Activated T-cell treated with anti-CD3 and anti-CD28 coated beads, Interleukin-2, amount 50 U/mL, for 72 hours (primary cell): ENCODE measurements at regions not wholly inside any gene's neighbourhood (a gene's known extent, or its start where the extent isn't known, plus 50 kb on each side); places are given as distances from the start of the nearest gene placed in this dataset.

Source experiments
- ATAC-seq, 2 donors: fragments of 150-1000 bp; cut with Tn5 transposase; replicated peaks in 1 of 2; 2 replicates each; pipeline ENCODE4 v1.10.0; 2021; ENCODE audit warnings: moderate library complexity in 2 of 2, mild to moderate bottlenecking in 1 of 2
- DNase-seq, 2 donors: peaks; one replicate each; pipeline ENCODE4 v3.0.0; 2021 to 2022; ENCODE audit warnings: mixed read lengths in 1 of 2
- H3K27ac Mint-ChIP-seq: one replicate; pipeline ENCODE4 v1.8.0; 2022; ENCODE audit warnings: mild to moderate bottlenecking, moderate library complexity, mixed read lengths
- H3K27me3 Mint-ChIP-seq: one replicate; pipeline ENCODE4 v1.8.0; 2022; ENCODE audit warnings: low read depth, mixed read lengths
- H3K36me3 Mint-ChIP-seq, 2 donors: one replicate each; pipeline ENCODE4 v1.8.0; 2022; ENCODE audit warnings: mixed read lengths in 2 of 2, mild to moderate bottlenecking in 1 of 2; ENCODE audit not compliant: insufficient read depth in 2 of 2
- H3K4me1 Mint-ChIP-seq: one replicate; pipeline ENCODE4 v1.8.0; 2022; ENCODE audit warnings: low read depth, mixed read lengths
- H3K4me3 Mint-ChIP-seq, 2 donors: one replicate each; pipeline ENCODE4 v1.8.0; 2022; ENCODE audit warnings: mild to moderate bottlenecking in 2 of 2, mixed read lengths in 2 of 2, moderate library complexity in 2 of 2
- H3K9me3 Mint-ChIP-seq, 2 donors: one replicate each; pipeline ENCODE4 v1.8.0; 2022; ENCODE audit warnings: mixed read lengths in 2 of 2

DNA sequence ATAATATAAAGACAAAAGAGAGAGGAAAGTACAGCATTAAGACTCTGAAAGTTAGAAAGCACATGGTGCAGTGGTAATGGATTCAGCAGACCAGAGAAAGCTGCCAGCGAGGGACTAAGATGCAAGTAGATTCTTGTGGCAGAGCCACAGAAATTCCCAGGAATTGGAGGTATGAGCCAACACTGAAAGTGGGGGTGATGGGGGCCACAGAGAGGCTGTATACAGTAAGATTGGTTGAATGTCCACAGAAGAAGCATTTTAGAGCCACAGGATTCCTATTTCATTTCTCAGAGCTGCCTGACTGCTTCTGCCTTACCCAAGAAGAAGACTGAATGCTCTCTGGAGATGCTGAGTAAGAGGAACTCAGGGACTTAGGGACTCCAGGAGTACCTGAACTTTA is 295.0 kb downstream of the LMO7 start:
- DNase-seq (no peak), ATAC-seq (no peak)
- Mint-ChIP-seq H3K27ac (no peak overlapping the region), H3K9me3 (no peaks in the 10 kb centered on the region), H3K4me1 (no peaks in the 10 kb centered on the region), H3K27me3 (peaks cover 12% of the 10 kb centered on the region), H3K4me3 (no peak overlapping the region), H3K36me3 (no peaks in the 10 kb centered on the region)

DNA sequence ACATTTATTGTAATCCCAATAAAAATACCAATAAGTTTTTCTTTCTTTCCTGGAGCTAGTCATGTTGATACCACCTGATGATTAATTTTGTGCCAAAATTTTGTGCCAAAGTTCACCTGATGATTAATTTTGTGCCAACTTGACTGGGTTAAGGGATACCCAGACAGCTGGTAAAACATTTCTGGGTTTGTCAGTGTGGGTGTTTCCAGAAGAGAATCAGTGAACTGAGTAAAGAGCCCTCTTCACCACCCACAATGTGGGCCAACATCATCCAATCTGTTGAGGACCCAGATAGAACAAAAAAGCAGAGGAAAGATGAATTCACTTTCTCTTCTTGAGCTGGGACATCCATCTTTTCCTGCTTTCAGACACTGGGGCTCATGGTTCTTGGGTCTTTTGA is 292.9 kb downstream of the LMO7 start:
- ATAC-seq = peak in 1 of 2 donors; percentile 51

GRCh38 chr13:75927183-75927669 is 291.1 kb downstream of the LMO7 start:
- Mint-ChIP-seq H3K9me3 (no peaks in the 10 kb centered on the region), H3K4me3 (no peak overlapping the region), H3K27me3 (peaks cover 12% of the 10 kb centered on the region), H3K4me1 (no peaks in the 10 kb centered on the region), H3K27ac (no peak overlapping the region), H3K36me3 (no peaks in the 10 kb centered on the region)
- DNase-seq = no peak
- no peak for ATAC-seq

More for the DNA sequence above, 292.9 kb downstream of the LMO7 start:
- Mint-ChIP-seq H3K36me3 (no peaks in the 10 kb centered on the region), H3K4me1 (no peaks in the 10 kb centered on the region), H3K27me3 (peaks cover 12% of the 10 kb centered on the region), H3K4me3 (no peak overlapping the region), H3K27ac (no peak overlapping the region), H3K9me3 (no peaks in the 10 kb centered on the region)
- no peak for DNase-seq

DNA sequence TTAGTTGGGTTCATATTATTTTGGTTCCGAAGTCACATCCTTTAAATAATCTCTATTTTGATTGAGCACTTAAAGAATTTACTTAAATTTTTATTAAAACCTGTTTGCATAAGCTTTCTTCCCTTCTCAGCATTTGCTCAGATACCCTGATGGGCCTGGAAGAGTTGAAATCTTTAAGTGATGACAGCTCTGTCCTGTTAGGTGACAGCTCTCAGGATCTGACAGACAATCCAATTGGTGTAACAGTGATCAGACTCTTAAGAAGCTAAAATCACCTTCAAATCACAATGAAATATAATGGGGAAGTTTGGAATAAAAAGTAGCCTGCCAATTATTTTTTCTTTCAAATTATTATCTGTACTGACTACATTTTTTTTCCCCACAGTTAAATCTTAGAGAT is 284.4 kb downstream of the LMO7 start:
- no peaks in the 10 kb centered on the region for H3K4me1 Mint-ChIP-seq
- no peak overlapping the region for H3K4me3 Mint-ChIP-seq
- H3K27ac Mint-ChIP-seq = no peak overlapping the region
- ATAC-seq (no peak), DNase-seq (no peak)
- H3K27me3 Mint-ChIP-seq = no peaks in the 10 kb centered on the region
- no peaks in the 10 kb centered on the region for H3K36me3 Mint-ChIP-seq
- H3K9me3 Mint-ChIP-seq = peaks cover 0 to 3% of the 10 kb centered on the region in 2 donors

DNA sequence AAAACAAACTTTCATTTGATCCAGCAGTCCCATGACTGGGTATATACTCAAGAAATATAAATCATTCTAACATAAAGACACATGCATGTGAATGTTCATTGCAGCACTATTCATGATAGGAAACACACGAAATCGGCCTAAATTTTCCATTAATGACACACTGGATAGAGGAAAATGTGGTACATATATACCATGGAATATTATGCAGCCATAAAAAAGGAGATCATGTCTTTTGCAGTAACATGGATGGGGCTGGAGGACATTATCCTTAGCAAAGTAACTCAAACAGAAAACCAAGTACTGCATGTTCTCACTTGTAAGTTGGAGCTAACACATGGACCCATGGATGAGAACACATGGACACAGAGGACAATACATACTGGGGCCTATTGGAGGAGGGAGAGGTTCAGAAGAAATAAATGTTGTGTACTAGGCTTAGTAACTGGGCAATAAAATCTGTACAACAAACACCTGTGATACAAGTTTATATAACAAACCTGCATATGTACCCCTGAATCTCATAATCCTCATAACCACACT is 283.6 kb downstream of the LMO7 start:
- Mint-ChIP-seq H3K9me3 (peaks cover 0 to 3% of the 10 kb centered on the region in 2 donors), H3K27me3 (no peaks in the 10 kb centered on the region), H3K27ac (no peak overlapping the region), H3K36me3 (no peaks in the 10 kb centered on the region), H3K4me3 (no peak overlapping the region), H3K4me1 (no peaks in the 10 kb centered on the region)
- ATAC-seq = no peak
- no peak for DNase-seq

DNA sequence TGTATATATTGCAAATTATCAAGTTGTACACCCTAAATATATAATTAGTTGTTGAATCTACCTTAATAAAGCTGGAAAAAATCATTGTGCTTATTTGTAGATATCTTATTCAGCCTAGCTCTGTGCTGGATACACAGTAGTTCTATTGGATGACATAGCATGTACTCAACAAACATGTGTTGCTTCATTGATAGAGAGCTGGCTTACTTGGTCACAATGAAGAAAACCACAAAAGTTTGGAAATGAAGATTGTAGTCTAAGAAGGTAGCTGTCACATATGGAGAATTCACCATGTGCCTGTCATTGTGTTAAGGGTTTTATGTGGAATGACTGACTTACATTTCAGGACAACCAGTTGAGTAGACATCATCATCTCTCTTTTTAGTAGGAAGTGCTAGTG is 278.9 kb downstream of the LMO7 start:
- H3K36me3 Mint-ChIP-seq = no peaks in the 10 kb centered on the region
- peaks cover 0 to 3% of the 10 kb centered on the region in 2 donors for H3K9me3 Mint-ChIP-seq
- ATAC-seq (no peak), DNase-seq (no peak)
- H3K27me3 Mint-ChIP-seq = no peaks in the 10 kb centered on the region
- no peak overlapping the region for H3K27ac Mint-ChIP-seq
- H3K4me1 Mint-ChIP-seq = no peaks in the 10 kb centered on the region
- H3K4me3 Mint-ChIP-seq = no peak overlapping the region

DNA sequence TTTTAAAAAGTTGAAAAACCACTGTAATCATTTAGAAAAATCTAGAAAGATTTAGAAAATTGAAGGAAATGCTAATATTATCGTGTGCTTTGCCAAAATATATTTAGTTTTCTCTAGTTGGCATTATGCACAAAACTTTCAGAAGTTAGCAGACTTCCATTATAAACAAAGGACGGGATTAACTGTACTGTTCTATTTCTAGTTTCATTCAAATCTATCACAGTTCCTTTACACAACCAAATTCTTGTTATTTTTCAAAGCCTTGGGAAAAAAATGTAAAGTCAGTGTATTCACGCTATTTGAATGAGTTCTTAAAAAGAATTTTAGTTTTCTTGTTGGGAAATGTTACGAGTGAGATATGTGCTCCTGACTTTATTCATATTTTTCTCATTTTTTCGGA is 277.8 kb downstream of the LMO7 start:
- DNase-seq (no peak), ATAC-seq (no peak)
- no peak overlapping the region for H3K27ac Mint-ChIP-seq
- peaks cover 0 to 2% of the 10 kb centered on the region in 2 donors for H3K9me3 Mint-ChIP-seq
- no peaks in the 10 kb centered on the region for H3K27me3 Mint-ChIP-seq
- no peak overlapping the region for H3K4me3 Mint-ChIP-seq
- H3K4me1 Mint-ChIP-seq = no peaks in the 10 kb centered on the region
- no peaks in the 10 kb centered on the region for H3K36me3 Mint-ChIP-seq

DNA sequence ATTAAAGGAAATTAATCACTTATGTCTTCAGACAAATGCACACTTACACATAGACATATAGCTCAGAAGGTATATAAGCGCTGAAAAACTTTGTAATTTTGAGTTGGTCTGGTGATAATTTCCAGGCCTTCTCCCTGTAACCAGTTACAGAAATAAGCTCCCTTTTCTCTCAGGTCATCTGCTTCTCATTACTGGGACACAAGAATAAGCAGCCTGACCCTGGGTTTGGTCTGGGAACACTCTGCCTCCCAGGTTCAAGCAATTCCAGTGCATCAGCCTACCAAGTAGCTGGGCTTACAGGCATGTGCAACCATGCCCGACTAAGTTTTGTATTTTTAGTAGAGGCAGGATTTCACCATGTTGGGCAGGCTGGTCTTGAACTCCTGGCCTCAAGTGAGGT is 274.5 kb downstream of the LMO7 start:
- no peak overlapping the region for H3K27ac Mint-ChIP-seq
- H3K4me1 Mint-ChIP-seq = no peaks in the 10 kb centered on the region
- no peak for ATAC-seq
- H3K36me3 Mint-ChIP-seq = no peaks in the 10 kb centered on the region
- no peak overlapping the region for H3K4me3 Mint-ChIP-seq
- H3K27me3 Mint-ChIP-seq = peaks cover 5% of the 10 kb centered on the region
- no peaks in the 10 kb centered on the region for H3K9me3 Mint-ChIP-seq
- DNase-seq = no peak
